HEK293 (cell line): ENCODE measurements at regions not wholly inside any gene's neighbourhood (a gene's known extent, or its start where the extent isn't known, plus 50 kb on each side); places are given as distances from the start of the nearest gene placed in this dataset.

Source experiments
- CTCF ChIA-PET: fragments of 350-600 bp; formaldehyde crosslinking; extraction: SDS; loops from one replicate; lab custom pipeline; 2021; ENCODE audit warnings: antibody characterized with exemption; lab: Yijun Ruan, JAX
- POLR2A ChIA-PET: fragments of 300-600 bp; formaldehyde crosslinking; extraction: SDS; loops from one replicate; lab custom pipeline; 2020; ENCODE audit warnings: antibody characterized with exemption, inconsistent platforms; lab: Yijun Ruan, JAX
- H3K27ac ChIP-seq: fragments of 200-500 bp; sonication (Bioruptor generic); 2 replicates; pipeline ENCODE4 v1.5.1; 2014; ENCODE audit warnings: low read depth, low read length, control low read depth, inconsistent platforms; ENCODE audit errors: extremely low read depth
- H3K36me3 ChIP-seq, 2 experiments: fragments of 200-500 bp in 1 of 2; sonication (Bioruptor generic) in 1 of 2; 1 replicate in 1 of 2; 2 replicates in 1 of 2; pipeline ENCODE4 v1.5.1; 2014 to 2017; ENCODE audit warnings: inconsistent platforms in 2 of 2, low read length in 2 of 2; ENCODE audit not compliant: control insufficient read depth in 2 of 2, insufficient read depth in 1 of 2
- H3K4me1 ChIP-seq: fragments of 200-500 bp; sonication (Bioruptor generic); 2 replicates; pipeline ENCODE4 v1.5.1; 2014; ENCODE audit warnings: mild to moderate bottlenecking, low read length, inconsistent platforms; ENCODE audit not compliant: control insufficient read depth, insufficient read depth
- H3K4me3 ChIP-seq: 2 replicates; pipeline ENCODE4 v1.5.1; 2011; ENCODE audit warnings: low read depth, mild to moderate bottlenecking, control low read depth, low read length, moderate library complexity
- H3K9me3 ChIP-seq: fragments of 200-500 bp; sonication (Bioruptor generic); 2 replicates; pipeline ENCODE4 v1.5.1; 2014; ENCODE audit warnings: low read depth, low read length, inconsistent platforms; ENCODE audit not compliant: control insufficient read depth, insufficient read depth
- BCL11A ChIP-seq: fragments of 450-650 bp; formaldehyde crosslinking; IDR thresholded peaks from 2 replicates; pipeline ENCODE4 v1.5.1; 2016; ENCODE audit warnings: low read depth, missing biosample characterization, missing genetic modification characterization
- GLI4 ChIP-seq: fragments of 450-650 bp; formaldehyde crosslinking; IDR thresholded peaks from 2 replicates; pipeline ENCODE4 v1.5.1; 2016; ENCODE audit warnings: missing biosample characterization, missing genetic modification characterization
- HOXC10 ChIP-seq: sonication (generic); formaldehyde crosslinking; IDR thresholded peaks from 2 replicates; pipeline ENCODE4 v1.8.1; 2023; ENCODE audit warnings: mild to moderate bottlenecking, missing genetic modification reagents
- KLF8 ChIP-seq: fragments of 450-650 bp; formaldehyde crosslinking; IDR thresholded peaks from 2 replicates; pipeline ENCODE4 v1.5.1; 2016; ENCODE audit warnings: missing biosample characterization, missing genetic modification characterization
- MZF1 ChIP-seq: fragments of 450-650 bp; formaldehyde crosslinking; IDR thresholded peaks from 2 replicates; pipeline ENCODE4 v1.5.1; 2017; ENCODE audit warnings: missing biosample characterization, missing genetic modification characterization, borderline replicate concordance
- ZBTB1 ChIP-seq: fragments of 450-650 bp; formaldehyde crosslinking; IDR thresholded peaks from 2 replicates; pipeline ENCODE4 v1.5.1; 2016; ENCODE audit warnings: missing biosample characterization, missing genetic modification characterization
- ZBTB17 ChIP-seq: fragments of 450-650 bp; formaldehyde crosslinking; IDR thresholded peaks from 2 replicates; pipeline ENCODE4 v1.5.1; 2016; ENCODE audit warnings: missing biosample characterization, missing genetic modification characterization
- ZBTB7A ChIP-seq: fragments of 450-650 bp; formaldehyde crosslinking; IDR thresholded peaks from 2 replicates; pipeline ENCODE4 v1.5.1; 2016; ENCODE audit warnings: low read depth, missing biosample characterization, missing genetic modification characterization
- ZFP69B ChIP-seq: fragments of 450-650 bp; formaldehyde crosslinking; IDR thresholded peaks from 2 replicates; pipeline ENCODE4 v1.5.1; 2016; ENCODE audit warnings: missing biosample characterization, missing genetic modification characterization
- ZNF155 ChIP-seq: fragments of 450-650 bp; formaldehyde crosslinking; IDR thresholded peaks from 2 replicates; pipeline ENCODE4 v1.5.1; 2016; ENCODE audit warnings: missing biosample characterization, missing genetic modification characterization
- ZNF223 ChIP-seq: fragments of 450-650 bp; formaldehyde crosslinking; IDR thresholded peaks from 2 replicates; pipeline ENCODE4 v1.5.1; 2016; ENCODE audit warnings: missing biosample characterization, missing genetic modification characterization
- ZNF23 ChIP-seq: fragments of 450-650 bp; formaldehyde crosslinking; IDR thresholded peaks from 2 replicates; pipeline ENCODE4 v1.5.1; 2016; ENCODE audit warnings: missing biosample characterization, missing genetic modification characterization, borderline replicate concordance
- ZNF37A ChIP-seq: fragments of 450-650 bp; IDR thresholded peaks from 2 replicates; pipeline ENCODE4 v1.5.1; 2018; ENCODE audit warnings: missing biosample characterization, missing genetic modification characterization
- ZNF433 ChIP-seq: fragments of 450-650 bp; formaldehyde crosslinking; IDR thresholded peaks from 2 replicates; pipeline ENCODE4 v1.5.1; 2016; ENCODE audit warnings: missing biosample characterization, missing genetic modification characterization, low read depth
- ZNF571 ChIP-seq: fragments of 450-650 bp; formaldehyde crosslinking; IDR thresholded peaks from 2 replicates; pipeline ENCODE4 v1.5.0; 2017; ENCODE audit warnings: missing biosample characterization, missing genetic modification characterization
- ZNF654 ChIP-seq: fragments of 450-650 bp; formaldehyde crosslinking; IDR thresholded peaks from 2 replicates; pipeline ENCODE4 v1.5.1; 2016; ENCODE audit warnings: low read depth, missing biosample characterization, missing genetic modification characterization
- ZNF785 ChIP-seq: fragments of 450-650 bp; formaldehyde crosslinking; IDR thresholded peaks from 2 replicates; pipeline ENCODE4 v1.5.1; 2016; ENCODE audit warnings: missing biosample characterization, missing genetic modification characterization
- ZSCAN16 ChIP-seq: fragments of 450-650 bp; formaldehyde crosslinking; IDR thresholded peaks from 2 replicates; pipeline ENCODE4 v1.5.1; 2016; ENCODE audit warnings: missing biosample characterization, missing genetic modification characterization
- TF ChIP-seq, protein P1 (sequence below): fragments of 450-650 bp; formaldehyde crosslinking; IDR thresholded peaks from 2 replicates; pipeline ENCODE4 v1.5.1; 2016; ENCODE audit warnings: missing biosample characterization, missing genetic modification characterization
- TF ChIP-seq, protein P2 (sequence below): fragments of 450-650 bp; formaldehyde crosslinking; IDR thresholded peaks from 2 replicates; pipeline ENCODE4 v1.5.0; 2017; ENCODE audit warnings: missing biosample characterization, missing genetic modification characterization, borderline replicate concordance
- TF ChIP-seq, protein P3 (sequence below): fragments of 450-650 bp; formaldehyde crosslinking; IDR thresholded peaks from 2 replicates; pipeline ENCODE4 v1.5.1; 2016; ENCODE audit warnings: missing biosample characterization, missing genetic modification characterization
- TF ChIP-seq, protein P4 (sequence below): fragments of 450-650 bp; formaldehyde crosslinking; IDR thresholded peaks from 2 replicates; pipeline ENCODE4 v1.5.1; 2016; ENCODE audit warnings: missing biosample characterization, missing genetic modification characterization, low read depth

DNA sequence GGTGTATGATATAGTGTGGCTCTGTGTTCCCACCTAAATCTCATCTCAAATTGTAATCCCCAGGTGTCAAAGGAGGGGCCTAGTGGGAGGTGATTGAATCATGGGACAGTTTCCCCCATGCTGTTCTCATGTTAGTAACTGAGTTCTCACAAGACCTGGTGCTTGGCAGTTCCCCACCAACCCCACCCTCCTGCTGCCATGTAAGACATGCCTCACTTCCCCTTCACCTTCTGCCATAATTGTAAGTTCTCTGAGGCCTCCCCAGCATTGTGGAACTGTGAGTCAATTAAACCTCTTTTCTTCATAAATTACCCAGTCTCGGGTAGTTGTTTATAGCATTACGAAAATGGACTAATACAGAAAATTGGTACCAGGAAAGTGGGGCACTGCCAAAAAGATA is 1705.3 kb downstream of the NCAM2 start (continued):
- TF ChIP-seq, protein P1, sequence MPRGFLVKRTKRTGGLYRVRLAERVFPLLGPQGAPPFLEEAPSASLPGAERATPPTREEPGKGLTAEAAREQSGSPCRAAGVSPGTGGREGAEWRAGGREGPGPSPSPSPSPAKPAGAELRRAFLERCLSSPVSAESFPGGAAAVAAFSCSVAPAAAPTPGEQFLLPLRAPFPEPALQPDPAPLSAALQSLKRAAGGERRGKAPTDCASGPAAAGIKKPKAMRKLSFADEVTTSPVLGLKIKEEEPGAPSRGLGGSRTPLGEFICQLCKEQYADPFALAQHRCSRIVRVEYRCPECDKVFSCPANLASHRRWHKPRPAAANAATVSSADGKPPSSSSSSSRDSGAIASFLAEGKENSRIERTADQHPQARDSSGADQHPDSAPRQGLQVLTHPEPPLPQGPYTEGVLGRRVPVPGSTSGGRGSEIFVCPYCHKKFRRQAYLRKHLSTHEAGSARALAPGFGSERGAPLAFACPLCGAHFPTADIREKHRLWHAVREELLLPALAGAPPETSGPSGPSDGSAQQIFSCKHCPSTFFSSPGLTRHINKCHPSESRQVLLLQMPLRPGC (tag by site-specific recombination), result no peak
- no peak for TF ChIP-seq ZNF223
- TF ChIP-seq ZBTB17 (tag by site-specific recombination), result no peak
- no peak for TF ChIP-seq ZNF654

DNA sequence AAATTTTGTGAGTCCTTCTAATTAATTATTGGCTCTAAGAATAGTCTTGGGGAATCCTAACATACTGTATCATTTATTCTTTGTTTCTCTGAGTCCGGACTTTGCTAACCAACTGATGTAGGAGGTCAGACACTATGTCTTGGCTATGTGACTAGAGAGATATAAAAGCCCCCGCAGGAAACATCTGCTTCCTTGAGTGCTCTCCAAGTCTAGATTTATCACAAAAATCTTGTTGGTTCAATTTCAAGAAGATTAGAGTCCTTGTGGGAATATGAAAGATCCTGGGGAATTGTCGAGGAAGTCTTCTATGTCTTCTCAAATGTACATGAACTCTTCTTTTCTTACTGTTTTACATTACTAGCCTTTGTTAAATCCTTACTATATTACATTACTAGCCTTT is 1712.5 kb downstream of the NCAM2 start:
- CTCF ChIA-PET, result no interaction called here
- TF ChIP-seq ZBTB1 (tag by site-specific recombination) (no peak), ZBTB7A (tag by site-specific recombination) (no peak), ZNF433 (tag by site-specific recombination) (no peak), KLF8 (tag by site-specific recombination) (no peak), HOXC10 (CRISPR knock-in tag) (no peak), ZNF571 (tag by site-specific recombination) (no peak), GLI4 (no peak), ZNF23 (tag by site-specific recombination) (no peak), BCL11A (tag by site-specific recombination) (no peak), ZNF785 (tag by site-specific recombination) (no peak), ZNF155 (tag by site-specific recombination) (no peak), ZSCAN16 (tag by site-specific recombination) (no peak), ZNF37A (tag by site-specific recombination) (no peak), ZFP69B (tag by site-specific recombination) (no peak), MZF1 (tag by site-specific recombination) (no peak)
- TF ChIP-seq, protein P2, sequence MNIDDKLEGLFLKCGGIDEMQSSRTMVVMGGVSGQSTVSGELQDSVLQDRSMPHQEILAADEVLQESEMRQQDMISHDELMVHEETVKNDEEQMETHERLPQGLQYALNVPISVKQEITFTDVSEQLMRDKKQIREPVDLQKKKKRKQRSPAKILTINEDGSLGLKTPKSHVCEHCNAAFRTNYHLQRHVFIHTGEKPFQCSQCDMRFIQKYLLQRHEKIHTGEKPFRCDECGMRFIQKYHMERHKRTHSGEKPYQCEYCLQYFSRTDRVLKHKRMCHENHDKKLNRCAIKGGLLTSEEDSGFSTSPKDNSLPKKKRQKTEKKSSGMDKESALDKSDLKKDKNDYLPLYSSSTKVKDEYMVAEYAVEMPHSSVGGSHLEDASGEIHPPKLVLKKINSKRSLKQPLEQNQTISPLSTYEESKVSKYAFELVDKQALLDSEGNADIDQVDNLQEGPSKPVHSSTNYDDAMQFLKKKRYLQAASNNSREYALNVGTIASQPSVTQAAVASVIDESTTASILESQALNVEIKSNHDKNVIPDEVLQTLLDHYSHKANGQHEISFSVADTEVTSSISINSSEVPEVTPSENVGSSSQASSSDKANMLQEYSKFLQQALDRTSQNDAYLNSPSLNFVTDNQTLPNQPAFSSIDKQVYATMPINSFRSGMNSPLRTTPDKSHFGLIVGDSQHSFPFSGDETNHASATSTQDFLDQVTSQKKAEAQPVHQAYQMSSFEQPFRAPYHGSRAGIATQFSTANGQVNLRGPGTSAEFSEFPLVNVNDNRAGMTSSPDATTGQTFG, result no peak
- TF ChIP-seq, protein P3, sequence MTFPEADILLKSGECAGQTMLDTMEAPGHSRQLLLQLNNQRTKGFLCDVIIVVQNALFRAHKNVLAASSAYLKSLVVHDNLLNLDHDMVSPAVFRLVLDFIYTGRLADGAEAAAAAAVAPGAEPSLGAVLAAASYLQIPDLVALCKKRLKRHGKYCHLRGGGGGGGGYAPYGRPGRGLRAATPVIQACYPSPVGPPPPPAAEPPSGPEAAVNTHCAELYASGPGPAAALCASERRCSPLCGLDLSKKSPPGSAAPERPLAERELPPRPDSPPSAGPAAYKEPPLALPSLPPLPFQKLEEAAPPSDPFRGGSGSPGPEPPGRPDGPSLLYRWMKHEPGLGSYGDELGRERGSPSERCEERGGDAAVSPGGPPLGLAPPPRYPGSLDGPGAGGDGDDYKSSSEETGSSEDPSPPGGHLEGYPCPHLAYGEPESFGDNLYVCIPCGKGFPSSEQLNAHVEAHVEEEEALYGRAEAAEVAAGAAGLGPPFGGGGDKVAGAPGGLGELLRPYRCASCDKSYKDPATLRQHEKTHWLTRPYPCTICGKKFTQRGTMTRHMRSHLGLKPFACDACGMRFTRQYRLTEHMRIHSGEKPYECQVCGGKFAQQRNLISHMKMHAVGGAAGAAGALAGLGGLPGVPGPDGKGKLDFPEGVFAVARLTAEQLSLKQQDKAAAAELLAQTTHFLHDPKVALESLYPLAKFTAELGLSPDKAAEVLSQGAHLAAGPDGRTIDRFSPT (tag by site-specific recombination), result no peak
- TF ChIP-seq, protein P4, sequence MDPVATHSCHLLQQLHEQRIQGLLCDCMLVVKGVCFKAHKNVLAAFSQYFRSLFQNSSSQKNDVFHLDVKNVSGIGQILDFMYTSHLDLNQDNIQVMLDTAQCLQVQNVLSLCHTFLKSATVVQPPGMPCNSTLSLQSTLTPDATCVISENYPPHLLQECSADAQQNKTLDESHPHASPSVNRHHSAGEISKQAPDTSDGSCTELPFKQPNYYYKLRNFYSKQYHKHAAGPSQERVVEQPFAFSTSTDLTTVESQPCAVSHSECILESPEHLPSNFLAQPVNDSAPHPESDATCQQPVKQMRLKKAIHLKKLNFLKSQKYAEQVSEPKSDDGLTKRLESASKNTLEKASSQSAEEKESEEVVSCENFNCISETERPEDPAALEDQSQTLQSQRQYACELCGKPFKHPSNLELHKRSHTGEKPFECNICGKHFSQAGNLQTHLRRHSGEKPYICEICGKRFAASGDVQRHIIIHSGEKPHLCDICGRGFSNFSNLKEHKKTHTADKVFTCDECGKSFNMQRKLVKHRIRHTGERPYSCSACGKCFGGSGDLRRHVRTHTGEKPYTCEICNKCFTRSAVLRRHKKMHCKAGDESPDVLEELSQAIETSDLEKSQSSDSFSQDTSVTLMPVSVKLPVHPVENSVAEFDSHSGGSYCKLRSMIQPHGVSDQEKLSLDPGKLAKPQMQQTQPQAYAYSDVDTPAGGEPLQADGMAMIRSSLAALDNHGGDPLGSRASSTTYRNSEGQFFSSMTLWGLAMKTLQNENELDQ (tag by site-specific recombination), result no peak
- TF ChIP-seq, all 188 proteins: peak for 0
- POLR2A ChIA-PET, result no interaction called here
- Histone ChIP-seq H3K9me3 (no peaks in the 10 kb centered on the region; the same call in none of the 2 replicates), H3K27ac (no peak overlapping the region), H3K36me3 (no peaks in the 10 kb centered on the region), H3K4me1 (no peaks in the 10 kb centered on the region), H3K4me3 (no peak overlapping the region)
